GM12878 (cell line): ENCODE measurements at regions not wholly inside any gene's neighbourhood (a gene's known extent, or its start where the extent isn't known, plus 50 kb on each side); places are given as distances from the start of the nearest gene placed in this dataset.

ENCODE experiments used
- ATAC-seq: fragments of 200-7000 bp; cut with Tn5 transposase; 3 replicates; pipeline ENCODE4 v1.9.1; 2020; ENCODE audit warnings: mild to moderate bottlenecking, moderate library complexity
- BruUV-seq: library from RNA; stranded (reverse); fragments of 400-500 nt; replicated peaks from 2 replicates; lab custom pipeline; 2021; lab: Mats Ljungman, UMichigan
- CTCF ChIA-PET: fragments of 300-600 bp; sonication (Branson Sonifier 250); formaldehyde crosslinking; extraction: SDS; loops from one replicate; lab custom pipeline; 2021; ENCODE audit warnings: inconsistent platforms; lab: Yijun Ruan, JAX
- POLR2A ChIA-PET: fragments of 350-600 bp; formaldehyde crosslinking; extraction: SDS; loops from one replicate; lab custom pipeline; 2021; ENCODE audit warnings: inconsistent platforms; lab: Charles Lee
- RAD21 ChIA-PET: fragments of 300-600 bp; sonication (Branson Sonifier 250); formaldehyde crosslinking; loops from one replicate; lab custom pipeline; 2023; ENCODE audit warnings: antibody characterized with exemption; ENCODE audit not compliant: unreplicated experiment; lab: Charles Lee
- SMC1A ChIA-PET: fragments of 300-600 bp; sonication (Branson Sonifier 250); formaldehyde crosslinking; loops from one replicate; lab custom pipeline; 2023; ENCODE audit not compliant: unreplicated experiment, uncharacterized antibody; lab: Charles Lee
- DNase-seq: peaks from one replicate; pipeline ENCODE4 v3.0.0-alpha.2; 2011; ENCODE audit warnings: low read depth, low spot score
- FAIRE-seq: peaks from 3 replicates; lab custom pipeline; 2011; peaks lifted over from hg19 to GRCh38; lab: Jason Lieb, UNC
- H2AFZ ChIP-seq: 2 replicates; pipeline ENCODE4 v1.6.0; 2011; ENCODE audit warnings: low read depth, low read length, control low read depth; ENCODE audit not compliant: control insufficient read depth
- H3K27ac ChIP-seq: 2 replicates; pipeline ENCODE4 v1.5.1; 2011; ENCODE audit warnings: control low read depth; ENCODE audit not compliant: control insufficient read depth, insufficient read depth
- H3K27me3 ChIP-seq, 2 experiments: replicated peaks in 1 of 2; 2 replicates each; pipeline versions ENCODE4 v1.6.0 to v1.6.1; 2011; ENCODE audit warnings: low read length in 1 of 2; ENCODE audit not compliant: control insufficient read depth in 2 of 2, insufficient read depth in 2 of 2
- H3K36me3 ChIP-seq, 2 experiments: 2 replicates each; pipeline ENCODE4 v1.5.1; 2011; ENCODE audit warnings: low read length in 1 of 2; ENCODE audit not compliant: control insufficient read depth in 2 of 2, insufficient read depth in 2 of 2
- H3K4me1 ChIP-seq: 2 replicates; pipeline ENCODE4 v1.6.1; 2011; ENCODE audit warnings: mild to moderate bottlenecking, low read length, moderate library complexity, mixed read lengths; ENCODE audit not compliant: control insufficient read depth, insufficient read depth
- H3K4me2 ChIP-seq: 2 replicates; pipeline ENCODE4 v1.6.0; 2011; ENCODE audit warnings: control low read depth; ENCODE audit not compliant: control insufficient read depth, insufficient read depth
- H3K4me3 ChIP-seq: fragments of 200-600 bp; sonication (generic); 2 replicates; pipeline ENCODE4 v1.5.1; 2016
- H3K79me2 ChIP-seq: 2 replicates; pipeline ENCODE4 v1.6.0; 2011; ENCODE audit warnings: low read length; ENCODE audit not compliant: control insufficient read depth, insufficient read depth
- H3K9ac ChIP-seq: 2 replicates; pipeline ENCODE4 v1.8.0; 2011; ENCODE audit warnings: low read length, control low read depth, mixed read lengths; ENCODE audit not compliant: control insufficient read depth, insufficient read depth
- H3K9me3 ChIP-seq: replicated peaks from 3 replicates; pipeline ENCODE4 v1.5.1; 2011; ENCODE audit warnings: mild to moderate bottlenecking, low read length; ENCODE audit not compliant: control insufficient read depth, insufficient read depth
- H4K20me1 ChIP-seq: 2 replicates; pipeline ENCODE4 v1.6.0; 2011; ENCODE audit not compliant: control insufficient read depth, insufficient read depth
- CUX1 ChIP-seq: IDR thresholded peaks from 2 replicates; pipeline ENCODE4 v1.6.1; 2012; ENCODE audit warnings: improper control_type of control experiment, low read depth, low read length; ENCODE audit not compliant: insufficient replicate concordance
- FOS ChIP-seq: IDR thresholded peaks from 3 replicates; pipeline ENCODE4 v1.6.1; 2011; ENCODE audit warnings: borderline replicate concordance; ENCODE audit not compliant: insufficient read length; ENCODE audit errors: extremely low read depth
- JUND ChIP-seq: IDR thresholded peaks from 2 replicates; pipeline ENCODE4 v1.6.1; 2012; ENCODE audit warnings: low read depth, mild to moderate bottlenecking, low read length, improper control_type of control experiment, moderate library complexity
- KAT2A ChIP-seq: conservative IDR thresholded peaks from 2 replicates; pipeline ENCODE4 v1.6.1; 2011; ENCODE audit warnings: low read depth, low read length; ENCODE audit not compliant: control insufficient read depth
- MTA2 ChIP-seq: fragments of 450-650 bp; IDR thresholded peaks from 2 replicates; pipeline ENCODE4 v1.6.1; 2016; ENCODE audit warnings: low read depth, mild to moderate bottlenecking, moderate library complexity
- NFYB ChIP-seq: IDR thresholded peaks from 2 replicates; pipeline ENCODE4 v1.6.1; 2011; ENCODE audit warnings: low read depth, mild to moderate bottlenecking, low read length, improper control_type of control experiment, moderate library complexity; ENCODE audit not compliant: insufficient read depth
- SREBF1 ChIP-seq: IDR thresholded peaks from 2 replicates; pipeline ENCODE4 v1.6.1; 2012; ENCODE audit warnings: mild to moderate bottlenecking, low read length
- STAT1 ChIP-seq: fragments of 450-650 bp; conservative IDR thresholded peaks from 2 replicates; pipeline ENCODE4 v1.6.1; 2014; ENCODE audit warnings: antibody characterized with exemption, mild to moderate bottlenecking
- TAF1 ChIP-seq: IDR thresholded peaks from 2 replicates; pipeline ENCODE4 v1.6.1; 2011; ENCODE audit warnings: mild to moderate bottlenecking, low read depth, low read length, borderline replicate concordance
- WGBS: methylation state at CpG from one replicate; pipeline ENCODE4 v1.1.6; 2016; ENCODE audit warnings: low lambda C conversion rate; ENCODE audit not compliant: insufficient replicate concordance, insufficient coverage; ENCODE audit errors: missing lambda C conversion rate; 5-methylcytosine and 5-hydroxymethylcytosine counted together
- in situ Hi-C: fragments of 300-500 bp; cut with MboI; formaldehyde crosslinking; loops from 9 replicates; pipeline ENCODE4 v1.14.3; 2018; ENCODE audit warnings: mixed read lengths
- intact Hi-C: fragments of 100-400 bp; cut with micrococcal nuclease; formaldehyde crosslinking; loops from one replicate; pipeline ENCODE4 v1.14.2; 2022; ENCODE audit not compliant: unreplicated experiment
- TF ChIP-seq, protein P1 (sequence below): fragments of 150-350 bp; IDR thresholded peaks from 2 replicates; pipeline ENCODE4 v1.6.1; 2014; ENCODE audit warnings: mild to moderate bottlenecking, low read depth, low read length

- no peaks in the 10 kb centered on the region for H3K4me1 ChIP-seq
- H4K20me1 ChIP-seq = no peaks in the 10 kb centered on the region
- ChIA-PET RAD21 (no interaction called here), SMC1A (interaction anchor here (0.5 kb wide), 1 partner anchor 150 kb away, joined by 3 read pairs; no protein-coding TSS in a partner anchor), CTCF (no interaction called here), POLR2A (interaction anchor here (0.6 kb wide), 1 partner anchor 1409 kb away, joined by 3 read pairs; no protein-coding TSS in a partner anchor)
- H3K79me2 ChIP-seq = no peaks in the 10 kb centered on the region
- H2AFZ ChIP-seq = no peak overlapping the region
- 95% methylated on average over 1 of the region's 1 CpG for WGBS
- no peaks in the 10 kb centered on the region for H3K27me3 ChIP-seq
- no peak overlapping the region for H3K4me3 ChIP-seq
- H3K4me2 ChIP-seq = no peak overlapping the region
- no peak for TF ChIP-seq JUND
- TF ChIP-seq MTA2 = no peak
- H3K36me3 ChIP-seq = no peaks in the 10 kb centered on the region
- ATAC-seq (no peak), FAIRE-seq (no peak), DNase-seq (no peak)
- no TSS peak for BruUV-seq
- in situ Hi-C loops = no loop called here
- H3K9ac ChIP-seq = no peak overlapping the region
- no peaks in the 10 kb centered on the region for H3K9me3 ChIP-seq
- no peak overlapping the region for H3K27ac ChIP-seq
- intact Hi-C loops = no loop called here
These were observed 158.0 kb upstream of the APC start for GRCh38 chr5:112579599-112580170.

GRCh38 chr5:112581811-112582320 lies 155.8 kb upstream of the APC start:
- Histone ChIP-seq H3K9me3 (no peaks in the 10 kb centered on the region), H3K4me3 (no peak overlapping the region), H3K27ac (no peak overlapping the region), H3K9ac (no peak overlapping the region), H3K79me2 (no peaks in the 10 kb centered on the region), H3K4me1 (no peaks in the 10 kb centered on the region; the same call in 1 of the 2 replicates), H3K4me2 (no peak overlapping the region), H3K27me3 (peaks cover 0 to 4% of the 10 kb centered on the region in 2 experiments; a peak in 1 of 4 replicates), H2AFZ (no peak overlapping the region), H3K36me3 (no peaks in the 10 kb centered on the region), H4K20me1 (no peaks in the 10 kb centered on the region)
- 31% methylated on average over 9 of the region's 9 CpGs for WGBS
- intact Hi-C loops (no loop called here), in situ Hi-C loops (no loop called here)
- ChIA-PET RAD21 (no interaction called here), POLR2A (no interaction called here), SMC1A (interaction anchor here (0.9 kb wide), 1 partner anchor 25 kb away, joined by 3 read pairs; no protein-coding TSS in a partner anchor), CTCF (interaction anchor here (1.0 to 1.1 kb wide), 2 partner anchors 16 to 176 kb away, joined by 3 read pairs; no protein-coding TSS in a partner anchor)
- BruUV-seq = no TSS peak
- FAIRE-seq = peak; percentile 13
- no peak for DNase-seq
- ATAC-seq = no peak
- no peak for TF ChIP-seq STAT1
- no peak for TF ChIP-seq NFYB
- no peak for TF ChIP-seq KAT2A
- no peak for TF ChIP-seq SREBF1
- TF ChIP-seq, protein P1, sequence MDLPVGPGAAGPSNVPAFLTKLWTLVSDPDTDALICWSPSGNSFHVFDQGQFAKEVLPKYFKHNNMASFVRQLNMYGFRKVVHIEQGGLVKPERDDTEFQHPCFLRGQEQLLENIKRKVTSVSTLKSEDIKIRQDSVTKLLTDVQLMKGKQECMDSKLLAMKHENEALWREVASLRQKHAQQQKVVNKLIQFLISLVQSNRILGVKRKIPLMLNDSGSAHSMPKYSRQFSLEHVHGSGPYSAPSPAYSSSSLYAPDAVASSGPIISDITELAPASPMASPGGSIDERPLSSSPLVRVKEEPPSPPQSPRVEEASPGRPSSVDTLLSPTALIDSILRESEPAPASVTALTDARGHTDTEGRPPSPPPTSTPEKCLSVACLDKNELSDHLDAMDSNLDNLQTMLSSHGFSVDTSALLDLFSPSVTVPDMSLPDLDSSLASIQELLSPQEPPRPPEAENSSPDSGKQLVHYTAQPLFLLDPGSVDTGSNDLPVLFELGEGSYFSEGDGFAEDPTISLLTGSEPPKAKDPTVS = no peak
- no peak for TF ChIP-seq FOS
- no peak for TF ChIP-seq TAF1
- TF ChIP-seq CUX1 = no peak
